K562 (cell line): ENCODE measurements at regions not wholly inside any gene's neighbourhood (a gene's known extent, or its start where the extent isn't known, plus 50 kb on each side); places are given as distances from the start of the nearest gene placed in this dataset.

Experiments
- ATAC-seq: fragments of 200-7000 bp; cut with Tn5 transposase; 3 replicates; pipeline ENCODE4 v1.9.1; 2020; ENCODE audit warnings: moderate library complexity
- BruUV-seq: library from RNA; stranded (reverse); fragments of 400-500 nt; replicated peaks from 2 replicates; lab custom pipeline; 2021; lab: Mats Ljungman, UMichigan
- CTCF ChIA-PET: fragments of 300-600 bp; formaldehyde crosslinking; extraction: SDS; loops from one replicate; lab custom pipeline; 2021; ENCODE audit warnings: low intra/inter-chr PET ratio; lab: Yijun Ruan, JAX
- POLR2A ChIA-PET: fragments of 300-600, 350-650 bp; sonication (Branson Sonifier 250); formaldehyde crosslinking; extraction: SDS; loops from one replicate; lab custom pipeline; 2021; ENCODE audit warnings: antibody characterized with exemption, inconsistent platforms; lab: Yijun Ruan, JAX
- DNase-seq, 4 experiments: peaks; one replicate each; pipeline versions ENCODE4 v3.0.0 to v3.0.0-alpha.2; 2011 to 2018; ENCODE audit warnings: low spot score in 3 of 4, mixed read lengths in 3 of 4; ENCODE audit errors: extremely low read depth in 1 of 4
- FAIRE-seq: peaks from 2 replicates; lab custom pipeline; 2011; peaks lifted over from hg19 to GRCh38; lab: Jason Lieb, UNC
- H2AFZ ChIP-seq: 2 replicates; pipeline ENCODE4 v1.6.0; 2011; ENCODE audit warnings: low read depth, low read length, control low read depth, inconsistent platforms
- H3K27ac ChIP-seq: fragments of 200-600 bp; 3 replicates; pipeline ENCODE4 v1.8.0; 2011; ENCODE audit warnings: low read depth, mild to moderate bottlenecking, control low read depth, inconsistent platforms, low read length, moderate library complexity, mixed read lengths; ENCODE audit errors: extremely low read depth
- H3K27me3 ChIP-seq, 2 experiments: fragments of 300-600 bp in 1 of 2; 2 replicates in 1 of 2; 3 replicates in 1 of 2; pipeline versions ENCODE4 v1.6.0 to v1.8.0; 2011; ENCODE audit warnings: inconsistent platforms in 2 of 2, low read length in 2 of 2, mild to moderate bottlenecking in 1 of 2, mixed read lengths in 1 of 2, moderate library complexity in 1 of 2; ENCODE audit not compliant: control insufficient read depth in 2 of 2, insufficient read depth in 2 of 2
- H3K36me3 ChIP-seq: fragments of 300-600 bp; 3 replicates; pipeline ENCODE4 v1.8.0; 2011; ENCODE audit warnings: mild to moderate bottlenecking, low read length, inconsistent platforms; ENCODE audit not compliant: control insufficient read depth, insufficient read depth
- H3K4me1 ChIP-seq, 2 experiments: fragments of 200-600 bp in 1 of 2; replicated peaks in 1 of 2; 2 replicates in 1 of 2; 3 replicates in 1 of 2; pipeline versions ENCODE4 v1.5.1 to v1.8.0; 2011; ENCODE audit warnings: inconsistent platforms in 2 of 2, low read length in 2 of 2, mild to moderate bottlenecking in 1 of 2, mixed read lengths in 1 of 2, moderate library complexity in 1 of 2; ENCODE audit not compliant: control insufficient read depth in 2 of 2, insufficient read depth in 2 of 2
- H3K4me2 ChIP-seq: 2 replicates; pipeline ENCODE4 v1.6.1; 2011; ENCODE audit warnings: low read length, control low read depth, inconsistent platforms, mixed read lengths; ENCODE audit not compliant: insufficient read depth
- H3K4me3 ChIP-seq: fragments of 200-600 bp; sonication (generic), shearing (Covaris generic); 2 replicates; pipeline ENCODE4 v1.5.1; 2016; ENCODE audit warnings: control low read depth, inconsistent platforms
- H3K79me2 ChIP-seq: fragments of 200-600 bp; 3 replicates; pipeline ENCODE4 v1.8.0; 2011; ENCODE audit warnings: low read length, inconsistent platforms; ENCODE audit not compliant: control insufficient read depth, insufficient read depth
- H3K9ac ChIP-seq, 2 experiments: 2 replicates each; pipeline versions ENCODE4 v1.6.0 to v1.6.1; 2011; ENCODE audit warnings: low read depth in 2 of 2, low read length in 2 of 2, control low read depth in 1 of 2, inconsistent platforms in 1 of 2, mild to moderate bottlenecking in 1 of 2, mixed read lengths in 1 of 2; ENCODE audit not compliant: insufficient read depth in 1 of 2
- H3K9me1 ChIP-seq: one replicate; pipeline ENCODE4 v1.6.0; 2011; ENCODE audit warnings: inconsistent platforms, mild to moderate bottlenecking, low read length, moderate library complexity; ENCODE audit not compliant: control insufficient read depth, insufficient read depth
- H3K9me3 ChIP-seq: replicated peaks from 2 replicates; pipeline ENCODE4 v1.5.1; 2011; ENCODE audit warnings: low read depth, low read length, inconsistent platforms; ENCODE audit not compliant: control insufficient read depth, insufficient read depth
- H4K20me1 ChIP-seq: replicated peaks from 2 replicates; pipeline ENCODE4 v1.6.1; 2011; ENCODE audit warnings: low read length, inconsistent platforms, mixed read lengths; ENCODE audit not compliant: control insufficient read depth, insufficient read depth
- C11orf30 ChIP-seq: fragments of 450-650 bp; IDR thresholded peaks from 2 replicates; pipeline ENCODE4 v1.6.1; 2016; ENCODE audit warnings: low read depth, mild to moderate bottlenecking
- CBX8 ChIP-seq: fragments of 200-600 bp; sonication (generic); IDR thresholded peaks from 2 replicates; pipeline ENCODE4 v1.6.1; 2012; ENCODE audit warnings: borderline replicate concordance, mixed run types, low read depth, mild to moderate bottlenecking, moderate library complexity, mixed read lengths, low read length, control low read depth, inconsistent platforms; ENCODE audit not compliant: poor library complexity, severe bottlenecking; ENCODE audit errors: extremely low read depth
- CCNT2 ChIP-seq: IDR thresholded peaks from 2 replicates; pipeline ENCODE4 v1.6.1; 2011; ENCODE audit warnings: borderline replicate concordance, low read depth, mild to moderate bottlenecking, moderate library complexity, mixed read lengths, low read length; ENCODE audit not compliant: insufficient read length; ENCODE audit errors: extremely low read depth
- CREB1 ChIP-seq, 2 experiments: sonication (generic) in 1 of 2; formaldehyde crosslinking in 1 of 2; IDR thresholded peaks; 2 replicates each; pipeline versions ENCODE4 v1.6.1 to v1.8.0; 2012 to 2022; ENCODE audit warnings: inconsistent platforms in 1 of 2, mild to moderate bottlenecking in 1 of 2, missing genetic modification reagents in 1 of 2, moderate library complexity in 1 of 2
- MAFF ChIP-seq: IDR thresholded peaks from 2 replicates; pipeline ENCODE4 v1.6.1; 2012; ENCODE audit warnings: low read length, improper control_type of control experiment
- NFIX ChIP-seq: fragments of 250-450 bp; sonication (Bioruptor Pico); IDR thresholded peaks from 2 replicates; pipeline ENCODE4 v1.4.0; 2020; ENCODE audit warnings: low read depth, mild to moderate bottlenecking, moderate library complexity
- NR2C1 ChIP-seq, 2 experiments: fragments of 450-650 bp; IDR thresholded peaks; 2 replicates each; pipeline ENCODE4 v1.6.1; 2017; ENCODE audit warnings: mild to moderate bottlenecking in 2 of 2, antibody characterized with exemption in 1 of 2, inconsistent platforms in 1 of 2, missing compliant biosample characterization in 1 of 2, missing genetic modification characterization in 1 of 2
- SIRT6 ChIP-seq: IDR thresholded peaks from one replicate; pipeline ENCODE4 v1.6.1; 2012; ENCODE audit warnings: low read depth, mild to moderate bottlenecking, control low read depth, inconsistent platforms, low read length, moderate library complexity
- SRF ChIP-seq, 2 experiments: fragments of 250-450, 450-650 bp in 1 of 2; sonication (Bioruptor Pico) in 1 of 2; sonication (generic) in 1 of 2; formaldehyde crosslinking; IDR thresholded peaks; 2 replicates each; pipeline versions ENCODE4 v1.5.0 to v1.5.1; 2020 to 2022; ENCODE audit warnings: mild to moderate bottlenecking in 1 of 2, missing genetic modification reagents in 1 of 2
- TAF15 ChIP-seq: fragments of 200-400 bp; formaldehyde crosslinking; IDR thresholded peaks from 2 replicates; pipeline ENCODE4 v1.6.1; 2017; ENCODE audit warnings: mild to moderate bottlenecking, low read depth, low read length, moderate library complexity
- U2AF1 ChIP-seq: fragments of 200-400 bp; formaldehyde crosslinking; optimal IDR thresholded peaks from 2 replicates; pipeline ENCODE3; 2017; ENCODE audit warnings: mild to moderate bottlenecking, low read depth, low read length, moderate library complexity
- ZBTB1 ChIP-seq: sonication (generic); formaldehyde crosslinking; IDR thresholded peaks from 2 replicates; pipeline ENCODE4 v1.8.1; 2023; ENCODE audit warnings: missing genetic modification reagents, low read depth, mild to moderate bottlenecking, borderline replicate concordance
- ZKSCAN3 ChIP-seq: fragments of 250-450 bp; sonication (Bioruptor Pico); IDR thresholded peaks from 2 replicates; pipeline ENCODE4 v1.4.0; 2020
- ZNF785 ChIP-seq: fragments of 250-450 bp; sonication (Bioruptor Pico); IDR thresholded peaks from 2 replicates; pipeline ENCODE4 v1.4.0; 2020; ENCODE audit warnings: mild to moderate bottlenecking
- WGBS: fragments of 100-300 bp; shearing (Covaris generic); methylation state at CpG from one replicate; pipeline ENCODE4 v1.1.6; 2016; ENCODE audit warnings: low coverage, mixed read lengths; ENCODE audit not compliant: insufficient coverage; ENCODE audit errors: missing lambda C conversion rate; 5-methylcytosine and 5-hydroxymethylcytosine counted together
- in situ Hi-C: fragments of 300-500 bp; cut with MboI; formaldehyde crosslinking; loops from 4 replicates; pipeline ENCODE4 v1.15.0; 2018; ENCODE audit warnings: inconsistent platforms, mixed read lengths
- intact Hi-C: fragments of 100-400 bp; cut with micrococcal nuclease; formaldehyde crosslinking; loops from 2 replicates; pipeline ENCODE4 v1.14.2; 2022
- TF ChIP-seq, protein P1 (sequence below): sonication (generic); formaldehyde crosslinking; IDR thresholded peaks from 2 replicates; pipeline ENCODE4 v1.8.0; 2023; ENCODE audit warnings: mild to moderate bottlenecking, missing genetic modification reagents
- TF ChIP-seq, protein P2 (sequence below): fragments of 250-450 bp; sonication (Bioruptor Pico); IDR thresholded peaks from 2 replicates; pipeline ENCODE4 v1.5.0; 2021; ENCODE audit warnings: mild to moderate bottlenecking, moderate library complexity

DNA sequence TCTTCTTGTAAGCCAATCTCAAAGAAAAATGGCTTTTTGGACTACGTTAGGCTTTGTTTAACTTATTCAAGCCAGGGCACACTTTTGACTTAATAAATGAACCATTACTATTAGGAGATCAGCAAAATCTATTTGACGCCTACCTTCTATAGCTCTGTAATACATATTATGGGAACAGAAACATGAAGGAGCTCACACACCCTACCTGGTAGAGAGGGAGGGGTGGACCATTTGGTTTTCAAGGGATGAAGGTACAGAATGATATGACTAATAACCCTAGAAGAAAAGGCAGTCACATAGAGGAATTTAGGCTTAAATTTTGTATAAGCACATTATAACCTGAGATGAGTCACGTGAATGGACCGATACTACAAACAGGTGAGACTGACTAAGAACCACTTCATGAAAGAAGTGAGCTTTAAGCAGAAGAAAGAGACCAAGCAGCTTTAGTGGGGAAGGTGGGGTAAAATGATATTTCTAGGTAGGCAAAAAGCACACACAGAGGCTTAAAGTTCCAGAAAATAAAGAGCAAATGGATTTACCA is 106.8 kb upstream of the CTTNBP2 start:
- Histone ChIP-seq H3K79me2 (no peaks in the 10 kb centered on the region), H3K36me3 (no peaks in the 10 kb centered on the region), H3K9me1 (no peaks in the 10 kb centered on the region), H3K4me3 (no peak overlapping the region), H4K20me1 (no peaks in the 10 kb centered on the region), H3K9me3 (no peaks in the 10 kb centered on the region), H3K27me3 (peaks cover 0 to 5% of the 10 kb centered on the region in 2 experiments; a peak in 2 of 5 replicates), H3K4me2 (no peak overlapping the region), H2AFZ (no peak overlapping the region), H3K4me1 (no peaks in the 10 kb centered on the region), H3K27ac (no peak overlapping the region), H3K9ac (no peak overlapping the region)
- no peak for FAIRE-seq
- CTCF ChIA-PET = no interaction called here
- BruUV-seq = no TSS peak
- ATAC-seq = no peak
- POLR2A ChIA-PET = interaction anchor here (0.6 kb wide), 1 partner anchor 32 kb away, joined by 3 read pairs; no protein-coding TSS in a partner anchor
- in situ Hi-C loops = no loop called here
- intact Hi-C loops = no loop called here
- no peak for DNase-seq
- WGBS = 0% methylated on average over 4 of the region's 4 CpGs
- TF ChIP-seq CREB1 (IDR thresholded peaks at IDR 0.05) (no peak), CREB1 (CRISPR knock-in tag; IDR thresholded peaks at IDR 0.05) (no peak), SIRT6 (no peak), SRF (CRISPR knock-in tag; IDR thresholded peaks at IDR 0.05) (no peak), ZBTB1 (CRISPR knock-in tag) (no peak), NR2C1 (IDR thresholded peaks at IDR 0.05) (no peak), NR2C1 (tag; IDR thresholded peaks at IDR 0.05) (no peak), ZNF785 (CRISPR knock-in tag) (no peak), CCNT2 (no peak), TAF15 (no peak), CBX8 (no peak), C11orf30 (no peak), NFIX (no peak), ZKSCAN3 (CRISPR knock-in tag) (no peak), MAFF (no peak), U2AF1 (no peak)
- TF ChIP-seq, protein P1, sequence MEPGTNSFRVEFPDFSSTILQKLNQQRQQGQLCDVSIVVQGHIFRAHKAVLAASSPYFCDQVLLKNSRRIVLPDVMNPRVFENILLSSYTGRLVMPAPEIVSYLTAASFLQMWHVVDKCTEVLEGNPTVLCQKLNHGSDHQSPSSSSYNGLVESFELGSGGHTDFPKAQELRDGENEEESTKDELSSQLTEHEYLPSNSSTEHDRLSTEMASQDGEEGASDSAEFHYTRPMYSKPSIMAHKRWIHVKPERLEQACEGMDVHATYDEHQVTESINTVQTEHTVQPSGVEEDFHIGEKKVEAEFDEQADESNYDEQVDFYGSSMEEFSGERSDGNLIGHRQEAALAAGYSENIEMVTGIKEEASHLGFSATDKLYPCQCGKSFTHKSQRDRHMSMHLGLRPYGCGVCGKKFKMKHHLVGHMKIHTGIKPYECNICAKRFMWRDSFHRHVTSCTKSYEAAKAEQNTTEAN = no peak
- TF ChIP-seq, protein P2, sequence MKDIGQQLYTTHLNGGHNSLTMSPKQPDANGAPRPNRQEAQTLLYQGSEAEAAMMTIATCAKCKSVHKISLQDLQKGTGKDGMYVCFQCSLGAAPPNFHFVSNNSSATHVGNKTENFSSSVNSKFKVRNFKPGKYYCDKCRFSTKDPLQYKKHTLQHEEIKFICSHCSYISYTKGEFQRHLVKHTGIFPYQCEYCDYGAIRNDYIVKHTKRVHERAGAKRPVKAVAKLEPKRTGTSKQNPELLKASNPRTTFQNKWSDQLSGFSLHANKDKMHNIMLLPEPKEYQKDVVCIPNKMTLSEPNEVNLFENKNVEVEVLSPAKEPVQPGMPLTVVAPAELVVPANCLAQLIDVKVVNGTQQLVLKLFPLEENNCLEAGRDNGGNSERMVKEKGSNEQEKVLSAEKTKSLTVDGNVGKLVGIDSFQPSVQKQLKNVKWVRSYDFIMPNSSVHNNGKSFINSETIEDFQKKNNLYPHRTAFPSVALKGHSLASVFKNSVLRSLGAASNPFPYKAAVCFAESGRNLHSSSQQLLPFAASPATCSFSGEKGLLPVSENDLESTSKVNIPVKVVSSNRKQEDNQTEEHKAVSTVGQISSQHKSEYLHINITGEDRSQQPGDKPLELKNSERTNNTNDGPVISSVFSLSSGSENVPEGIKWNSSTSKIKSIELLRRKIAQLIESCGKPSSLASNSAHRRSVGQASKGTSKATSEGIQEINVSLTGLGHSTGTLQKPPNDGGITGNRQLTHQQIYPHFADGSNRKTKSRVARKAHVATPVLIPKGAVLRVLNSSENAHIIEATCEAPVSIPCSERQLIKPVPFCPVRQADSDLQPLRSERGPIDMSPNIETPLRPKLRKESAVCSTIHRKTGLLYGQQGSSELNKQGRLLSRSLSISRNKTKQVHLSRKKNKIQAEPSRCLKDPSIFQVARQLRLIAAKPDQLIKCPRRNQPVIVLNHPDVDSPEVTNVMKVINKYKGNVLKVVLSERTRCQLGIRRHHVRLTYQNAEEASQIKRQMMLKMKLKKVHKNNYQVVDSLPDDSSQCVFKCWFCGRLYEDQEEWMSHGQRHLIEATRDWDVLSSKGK (CRISPR knock-in tag) = no peak
